DND-41 (cell line): ENCODE measurements at regions not wholly inside any gene's neighbourhood (a gene's known extent, or its start where the extent isn't known, plus 50 kb on each side); places are given as distances from the start of the nearest gene placed in this dataset.

ENCODE experiments used
- ATAC-seq: fragments of 200-7000 bp; cut with Tn5 transposase; 3 replicates; pipeline ENCODE4 v1.9.1; 2021; ENCODE audit warnings: low read depth; ENCODE audit not compliant: insufficient read depth
- DNase-seq: peaks from one replicate; pipeline ENCODE4 v3.0.0-alpha.2; 2020
- H2AFZ ChIP-seq: 2 replicates; pipeline ENCODE4 v1.6.0; 2012; ENCODE audit warnings: low read depth, low read length
- H3K27ac ChIP-seq: 2 replicates; pipeline ENCODE4 v1.5.1; 2012; ENCODE audit warnings: low read length, inconsistent platforms
- H3K27me3 ChIP-seq: fragments of 200-600 bp; sonication (generic); 2 replicates; pipeline ENCODE4 v1.6.0; 2012; ENCODE audit warnings: low read length, mild to moderate bottlenecking, inconsistent platforms; ENCODE audit not compliant: insufficient read depth, poor library complexity
- H3K36me3 ChIP-seq: 2 replicates; pipeline ENCODE4 v1.5.1; 2012; ENCODE audit warnings: low read length, inconsistent platforms; ENCODE audit not compliant: insufficient read depth
- H3K4me1 ChIP-seq: 2 replicates; pipeline ENCODE4 v1.5.1; 2012; ENCODE audit warnings: mild to moderate bottlenecking, low read length; ENCODE audit not compliant: insufficient read depth
- H3K4me2 ChIP-seq: 2 replicates; pipeline ENCODE4 v1.6.0; 2012; ENCODE audit warnings: mild to moderate bottlenecking, moderate library complexity, low read length, inconsistent platforms; ENCODE audit not compliant: insufficient read depth
- H3K4me3 ChIP-seq, 2 experiments: fragments of 200-600 bp in 1 of 2; shearing (Covaris generic) in 1 of 2; 2 replicates each; pipeline ENCODE4 v1.5.1; 2012 to 2016; ENCODE audit warnings: inconsistent platforms in 2 of 2, low read length in 2 of 2, mild to moderate bottlenecking in 2 of 2, low read depth in 1 of 2, moderate library complexity in 1 of 2
- H3K79me2 ChIP-seq: 2 replicates; pipeline ENCODE4 v1.6.0; 2012; ENCODE audit warnings: low read length, inconsistent platforms; ENCODE audit not compliant: insufficient read depth
- H3K9ac ChIP-seq: 2 replicates; pipeline ENCODE4 v1.6.0; 2012; ENCODE audit warnings: low read depth, mild to moderate bottlenecking, inconsistent platforms, low read length, moderate library complexity
- H3K9me3 ChIP-seq: 2 replicates; pipeline ENCODE4 v1.5.1; 2012; ENCODE audit warnings: low read length, moderate library complexity, mild to moderate bottlenecking, inconsistent platforms; ENCODE audit not compliant: insufficient read depth, severe bottlenecking
- H4K20me1 ChIP-seq: 2 replicates; pipeline ENCODE4 v1.6.0; 2012; ENCODE audit warnings: low read length; ENCODE audit not compliant: insufficient read depth
- CTCF ChIP-seq: IDR thresholded peaks from 2 replicates; pipeline ENCODE4 v1.5.1; 2012; ENCODE audit warnings: borderline replicate concordance, low read length, moderate library complexity, mild to moderate bottlenecking; ENCODE audit not compliant: poor library complexity, severe bottlenecking; ENCODE audit errors: extremely low read depth
- EZH2 ChIP-seq: IDR thresholded peaks from 3 replicates; pipeline ENCODE4 v1.6.1; 2012; ENCODE audit warnings: borderline replicate concordance, low read depth, mild to moderate bottlenecking, moderate library complexity, low read length, inconsistent platforms; ENCODE audit not compliant: severe bottlenecking

DNA sequence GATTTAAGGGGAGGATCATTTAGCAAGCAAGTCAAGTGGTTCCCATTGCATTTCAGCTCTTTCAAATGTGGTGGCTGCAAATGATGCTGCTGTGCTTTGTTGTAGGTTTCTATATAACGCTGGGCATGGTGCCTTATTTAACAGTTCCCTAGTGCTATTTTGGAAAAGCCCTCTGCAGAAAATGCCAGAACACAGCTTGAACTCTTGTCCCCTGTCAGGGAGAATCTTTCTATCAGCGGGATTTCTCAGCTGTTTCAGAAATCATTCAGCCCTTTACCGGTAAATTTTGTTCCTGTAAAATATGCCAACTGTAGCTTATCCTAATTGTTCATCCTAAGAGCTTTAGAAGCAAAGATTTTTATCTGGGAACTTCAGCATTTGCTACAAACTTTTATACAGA, 77.8 kb upstream of the DTNA start:
- Histone ChIP-seq H2AFZ (no peak overlapping the region), H3K27ac (no peak overlapping the region), H3K79me2 (no peaks in the 10 kb centered on the region), H3K4me2 (no peak overlapping the region), H3K9ac (no peak overlapping the region), H3K4me1 (no peaks in the 10 kb centered on the region), H4K20me1 (no peaks in the 10 kb centered on the region), H3K4me3 (no peak overlapping the region), H3K27me3 (peaks cover 3% of the 10 kb centered on the region), H3K36me3 (no peaks in the 10 kb centered on the region), H3K9me3 (no peaks in the 10 kb centered on the region)
- TF ChIP-seq CTCF (no peak), EZH2 (no peak)
- ATAC-seq (no peak), DNase-seq (no peak)

GRCh38 chr18:34633368-34633767, 76.7 kb upstream of the DTNA start:
- Histone ChIP-seq H4K20me1 (no peaks in the 10 kb centered on the region), H3K9ac (no peak overlapping the region), H3K9me3 (no peaks in the 10 kb centered on the region), H3K4me2 (no peak overlapping the region), H2AFZ (no peak overlapping the region), H3K27me3 (peaks cover 3% of the 10 kb centered on the region), H3K36me3 (no peaks in the 10 kb centered on the region), H3K4me3 (no peak overlapping the region), H3K4me1 (no peaks in the 10 kb centered on the region), H3K27ac (no peak overlapping the region), H3K79me2 (no peaks in the 10 kb centered on the region)
- DNase-seq: no peak
- TF ChIP-seq CTCF: no peak
- TF ChIP-seq EZH2: no peak
- ATAC-seq: no peak

DNA sequence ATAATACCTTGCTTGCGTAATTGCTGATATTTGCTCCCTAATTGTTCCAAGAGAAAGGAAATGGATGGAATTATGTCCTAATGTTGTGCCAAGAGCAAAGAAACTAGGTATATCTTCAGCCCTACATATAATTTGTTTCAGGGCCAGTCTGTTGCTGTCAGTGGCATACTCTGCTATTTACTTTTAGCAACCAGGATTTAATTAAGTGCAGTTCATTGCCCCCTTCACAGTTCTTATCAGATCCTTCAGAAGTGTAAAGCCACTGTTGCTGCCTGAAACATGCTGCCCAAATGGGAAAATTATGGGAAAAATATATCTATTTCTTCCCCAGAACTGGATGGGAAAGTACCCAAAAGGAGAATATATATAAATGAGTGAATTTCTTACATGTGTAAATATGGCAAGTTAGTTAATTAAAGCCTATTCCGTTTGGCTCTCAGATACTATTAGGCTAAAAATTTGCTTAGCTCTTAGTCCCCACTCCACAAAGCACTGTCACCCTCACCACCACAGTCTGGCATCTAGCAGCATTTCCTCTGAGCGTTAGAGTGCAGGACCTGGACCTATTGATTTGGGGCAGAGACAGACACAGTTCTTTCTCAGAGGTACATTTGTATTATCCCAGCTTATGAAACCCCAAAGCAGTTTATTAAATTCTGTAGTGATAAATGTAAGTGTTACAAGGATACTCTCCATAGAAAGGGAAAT, 72.8 kb upstream of the DTNA start:
- Histone ChIP-seq H3K36me3 (no peaks in the 10 kb centered on the region), H3K27me3 (peaks cover 4% of the 10 kb centered on the region), H3K9ac (no peak overlapping the region), H3K4me2 (no peak overlapping the region), H3K27ac (no peak overlapping the region), H3K4me1 (no peaks in the 10 kb centered on the region), H3K4me3 (no peak overlapping the region), H2AFZ (no peak overlapping the region), H4K20me1 (no peaks in the 10 kb centered on the region), H3K9me3 (no peaks in the 10 kb centered on the region), H3K79me2 (no peaks in the 10 kb centered on the region)
- TF ChIP-seq EZH2: no peak
- no peak for TF ChIP-seq CTCF
- ATAC-seq (no peak), DNase-seq (no peak)
